ENCODE measurements at regions not wholly inside any gene's neighbourhood (a gene's known extent, or its start where the extent isn't known, plus 50 kb on each side); places are given as distances from the start of the nearest gene placed in this dataset.

GRCh38 chr1:228647523-228648444 lies 87.5 kb upstream of the RHOU start:
- Histone ChIP-seq H3K4me1 (no peaks in the 10 kb centered on the region), H3K4me2 (ENCODE audit: low read length) (peak overlapping the region; percentile 83), H3K36me3 (ENCODE audit: control insufficient read depth, insufficient read depth, low read length) (no peaks in the 10 kb centered on the region), H3K27me3 (ENCODE audit: control insufficient read depth, insufficient read depth, low read length) (peaks cover 2% of the 10 kb centered on the region), H2AFZ (no peak overlapping the region), H3K9ac (no peak overlapping the region), H3K79me2 (no peaks in the 10 kb centered on the region), H3K9me3 (ENCODE audit: control insufficient read depth, low read length) (no peaks in the 10 kb centered on the region), H3K27ac (no peak overlapping the region), H3K4me3 (ENCODE audit: low read depth, low read length) (peak overlapping the region; percentile 55)
- TF ChIP-seq, protein P1, sequence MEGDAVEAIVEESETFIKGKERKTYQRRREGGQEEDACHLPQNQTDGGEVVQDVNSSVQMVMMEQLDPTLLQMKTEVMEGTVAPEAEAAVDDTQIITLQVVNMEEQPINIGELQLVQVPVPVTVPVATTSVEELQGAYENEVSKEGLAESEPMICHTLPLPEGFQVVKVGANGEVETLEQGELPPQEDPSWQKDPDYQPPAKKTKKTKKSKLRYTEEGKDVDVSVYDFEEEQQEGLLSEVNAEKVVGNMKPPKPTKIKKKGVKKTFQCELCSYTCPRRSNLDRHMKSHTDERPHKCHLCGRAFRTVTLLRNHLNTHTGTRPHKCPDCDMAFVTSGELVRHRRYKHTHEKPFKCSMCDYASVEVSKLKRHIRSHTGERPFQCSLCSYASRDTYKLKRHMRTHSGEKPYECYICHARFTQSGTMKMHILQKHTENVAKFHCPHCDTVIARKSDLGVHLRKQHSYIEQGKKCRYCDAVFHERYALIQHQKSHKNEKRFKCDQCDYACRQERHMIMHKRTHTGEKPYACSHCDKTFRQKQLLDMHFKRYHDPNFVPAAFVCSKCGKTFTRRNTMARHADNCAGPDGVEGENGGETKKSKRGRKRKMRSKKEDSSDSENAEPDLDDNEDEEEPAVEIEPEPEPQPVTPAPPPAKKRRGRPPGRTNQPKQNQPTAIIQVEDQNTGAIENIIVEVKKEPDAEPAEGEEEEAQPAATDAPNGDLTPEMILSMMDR (IDR thresholded peaks at IDR 0.05) = no peak

DNA sequence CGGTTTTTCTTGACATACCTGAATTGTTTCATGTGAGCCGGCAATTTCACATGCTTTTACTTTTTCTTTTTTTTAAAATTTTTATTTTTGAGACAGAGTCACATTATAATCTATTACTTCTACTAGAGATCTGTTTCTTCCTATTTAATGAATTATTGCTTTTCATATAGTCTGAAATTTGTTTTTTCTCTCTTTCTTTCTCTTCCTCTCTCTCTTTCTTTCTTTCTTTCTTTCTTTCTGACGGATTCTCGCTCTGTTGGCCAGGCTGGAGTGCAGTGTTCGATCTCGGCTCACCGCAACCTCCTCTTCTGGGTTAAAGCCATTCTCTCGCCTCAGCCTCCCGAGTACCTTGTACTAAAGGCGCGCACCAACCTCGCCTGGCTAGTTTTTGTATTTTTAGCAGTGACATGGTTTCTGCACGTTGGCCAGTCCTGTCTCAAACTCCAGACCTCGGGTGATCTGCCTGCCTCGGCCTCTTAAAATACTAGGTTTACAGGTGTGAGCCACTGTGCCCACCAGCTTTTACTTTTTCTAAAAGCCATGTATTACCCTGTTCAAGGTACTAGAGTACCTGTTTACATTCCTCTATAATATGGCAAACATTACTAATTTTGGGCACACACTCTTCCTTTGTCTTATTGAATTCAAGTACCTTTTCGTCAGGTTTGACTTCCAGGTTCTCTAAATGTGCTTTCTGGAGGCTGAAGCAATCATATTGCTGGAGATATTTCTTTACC lies 86.5 kb upstream of the RHOU start:
- Histone ChIP-seq H3K79me2 (no peaks in the 10 kb centered on the region), H3K27ac (no peak overlapping the region), H3K4me1 (no peaks in the 10 kb centered on the region), H3K9me3 (ENCODE audit: control insufficient read depth, low read length) (no peaks in the 10 kb centered on the region), H3K27me3 (ENCODE audit: control insufficient read depth, insufficient read depth, low read length) (peaks cover 2% of the 10 kb centered on the region), H2AFZ (no peak overlapping the region), H3K4me3 (ENCODE audit: low read depth, low read length) (peak overlapping the region; percentile 55), H3K9ac (no peak overlapping the region), H3K4me2 (ENCODE audit: low read length) (no peak overlapping the region), H3K36me3 (ENCODE audit: control insufficient read depth, insufficient read depth, low read length) (no peaks in the 10 kb centered on the region)
- TF ChIP-seq, protein P1 (IDR thresholded peaks at IDR 0.05) = no peak

- H3K27ac ChIP-seq = no peak overlapping the region
- H3K36me3 ChIP-seq (ENCODE audit: control insufficient read depth, insufficient read depth, low read length) = no peaks in the 10 kb centered on the region
- peaks cover 2% of the 10 kb centered on the region for H3K27me3 ChIP-seq (ENCODE audit: control insufficient read depth, insufficient read depth, low read length)
- TF ChIP-seq, protein P1 (IDR thresholded peaks at IDR 0.05) = no peak
- H3K4me3 ChIP-seq (ENCODE audit: low read depth, low read length) = no peak overlapping the region
- H3K4me2 ChIP-seq (ENCODE audit: low read length) = no peak overlapping the region
- no peak overlapping the region for H2AFZ ChIP-seq
- H3K9ac ChIP-seq = no peak overlapping the region
- no peaks in the 10 kb centered on the region for H3K4me1 ChIP-seq
- no peaks in the 10 kb centered on the region for H3K79me2 ChIP-seq
- no peaks in the 10 kb centered on the region for H3K9me3 ChIP-seq (ENCODE audit: control insufficient read depth, low read length)
These were observed 85.1 kb upstream of the RHOU start for GRCh38 chr1:228650141-228650540.

DNA sequence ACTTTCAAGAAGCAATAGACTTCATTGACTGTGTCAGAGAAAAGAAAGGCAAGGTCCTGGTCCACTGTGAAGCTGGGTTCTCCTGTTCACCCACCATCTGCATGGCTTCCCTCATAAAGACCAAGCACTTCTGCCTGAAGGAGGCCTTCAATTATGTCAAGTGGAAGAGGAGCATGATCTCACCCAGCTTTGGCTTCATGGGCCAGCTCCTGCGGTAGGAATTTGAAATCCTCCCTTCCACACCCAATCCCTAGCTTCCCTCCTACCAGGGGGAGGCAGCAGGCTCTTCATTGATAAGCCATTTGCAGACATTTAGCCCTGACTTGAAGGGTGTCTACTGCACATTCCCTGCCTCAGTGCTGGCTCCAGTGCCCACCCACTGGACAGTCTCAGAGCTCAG lies 84.3 kb upstream of the RHOU start:
- Histone ChIP-seq H3K36me3 (ENCODE audit: control insufficient read depth, insufficient read depth, low read length) (no peaks in the 10 kb centered on the region), H3K27me3 (ENCODE audit: control insufficient read depth, insufficient read depth, low read length) (peaks cover 2% of the 10 kb centered on the region), H3K9me3 (ENCODE audit: control insufficient read depth, low read length) (no peaks in the 10 kb centered on the region), H3K4me2 (ENCODE audit: low read length) (no peak overlapping the region), H3K27ac (no peak overlapping the region), H3K4me3 (ENCODE audit: low read depth, low read length) (no peak overlapping the region), H3K9ac (no peak overlapping the region), H3K79me2 (no peaks in the 10 kb centered on the region), H3K4me1 (no peaks in the 10 kb centered on the region), H2AFZ (no peak overlapping the region)
- TF ChIP-seq, protein P1 (IDR thresholded peaks at IDR 0.05) = no peak
